CD4-positive, alpha-beta T cell (primary cell): ENCODE measurements at regions not wholly inside any gene's neighbourhood (a gene's known extent, or its start where the extent isn't known, plus 50 kb on each side); places are given as distances from the start of the nearest gene placed in this dataset.

Experiments used
- ATAC-seq: fragments of 200-7000 bp; cut with Tn5 transposase; one replicate; pipeline ENCODE4 v1.10.0; 2022; ENCODE audit warnings: mild to moderate bottlenecking; ENCODE audit not compliant: poor library complexity
- CTCF ChIA-PET: fragments of 350-600 bp; sonication (Branson Sonifier 250); formaldehyde crosslinking; loops from one replicate; lab custom pipeline; 2021; ENCODE audit warnings: antibody characterized with exemption, inconsistent platforms; lab: Charles Lee
- POLR2A ChIA-PET: fragments of 350-600 bp; sonication (Branson Sonifier 250); formaldehyde crosslinking; loops from one replicate; lab custom pipeline; 2021; ENCODE audit warnings: antibody characterized with exemption, inconsistent platforms; lab: Charles Lee
- DNase-seq, 14 experiments: peaks; one replicate each; pipeline ENCODE4 v3.0.0-alpha.2; 2013 to 2020; ENCODE audit warnings: mixed read lengths in 2 of 14
- H3K27ac ChIP-seq, 2 donors: one replicate each; pipeline versions ENCODE4 v1.5.1 to v1.7.0; 2013; ENCODE audit warnings: low read length in 2 of 2, low read depth in 1 of 2, mild to moderate bottlenecking in 1 of 2
- H3K27me3 ChIP-seq, 2 experiments: 1 replicate in 1 of 2; 2 replicates in 1 of 2; pipeline versions ENCODE4 v1.6.1 to v1.7.0; 2013; ENCODE audit warnings: low read length in 2 of 2, control low read depth in 1 of 2, mild to moderate bottlenecking in 1 of 2, moderate library complexity in 1 of 2; ENCODE audit not compliant: insufficient read depth in 2 of 2, control insufficient read depth in 1 of 2
- H3K36me3 ChIP-seq: one replicate; pipeline ENCODE4 v1.6.1; 2013; ENCODE audit warnings: low read length, control low read depth; ENCODE audit not compliant: insufficient read depth
- H3K4me1 ChIP-seq: one replicate; pipeline ENCODE4 v1.6.1; 2013; ENCODE audit warnings: low read length, control low read depth; ENCODE audit not compliant: insufficient read depth
- H3K4me3 ChIP-seq: one replicate; pipeline ENCODE4 v1.5.1; 2013; ENCODE audit warnings: mild to moderate bottlenecking, low read length, moderate library complexity
- H3K9me3 ChIP-seq, 2 experiments: 1 replicate in 1 of 2; 2 replicates in 1 of 2; pipeline versions ENCODE4 v1.6.1 to v1.7.0; 2013; ENCODE audit warnings: low read length in 2 of 2, mild to moderate bottlenecking in 2 of 2, control low read depth in 1 of 2, moderate library complexity in 1 of 2; ENCODE audit not compliant: control insufficient read depth in 1 of 2, insufficient read depth in 1 of 2
- H3K27ac Mint-ChIP-seq: one replicate; pipeline ENCODE4 v1.8.0; 2020; ENCODE audit warnings: mixed read lengths
- H3K27me3 Mint-ChIP-seq: one replicate; pipeline ENCODE4 v1.8.0; 2021; ENCODE audit warnings: mixed read lengths
- H3K36me3 Mint-ChIP-seq: one replicate; pipeline ENCODE4 v1.8.0; 2021; ENCODE audit warnings: low read depth, mixed read lengths
- H3K4me1 Mint-ChIP-seq: one replicate; pipeline ENCODE4 v1.8.0; 2021; ENCODE audit warnings: low read depth, mixed read lengths
- H3K4me3 Mint-ChIP-seq: one replicate; pipeline ENCODE4 v1.8.0; 2020; ENCODE audit warnings: mild to moderate bottlenecking, mixed read lengths
- H3K9me3 Mint-ChIP-seq: one replicate; pipeline ENCODE4 v1.8.0; 2020; ENCODE audit warnings: mixed read lengths
- CTCF ChIP-seq: fragments of 200-600 bp; IDR thresholded peaks from one replicate; pipeline ENCODE4 v1.8.0; 2022; ENCODE audit warnings: antibody characterized with exemption, mild to moderate bottlenecking
- intact Hi-C, 2 experiments: fragments of 100-400 bp; cut with DNase I in 1 of 2; cut with micrococcal nuclease in 1 of 2; formaldehyde crosslinking; loops; one replicate each; pipeline versions ENCODE4 v1.15.1 to v1.9.0; 2023 to 2025; cut with DNase I, micrococcal nuclease

- Histone ChIP-seq H3K4me3 (no peak overlapping the region), H3K36me3 (no peaks in the 10 kb centered on the region), H3K27me3 (no peaks in the 10 kb centered on the region), H3K9me3 (no peaks in the 10 kb centered on the region), H3K27ac (no peak overlapping the region), H3K4me1 (no peaks in the 10 kb centered on the region)
- H3K27ac Mint-ChIP-seq, result no peak overlapping the region
- no peaks in the 10 kb centered on the region for H3K4me1 Mint-ChIP-seq
- DNase-seq (no peak), ATAC-seq (no peak)
- CTCF ChIA-PET, result no interaction called here
- H3K4me3 Mint-ChIP-seq, result no peak overlapping the region
- no peaks in the 10 kb centered on the region for H3K36me3 Mint-ChIP-seq
- intact Hi-C loops, result no loop called here
- TF ChIP-seq CTCF, result no peak
- H3K27me3 Mint-ChIP-seq, result no peaks in the 10 kb centered on the region
- no peaks in the 10 kb centered on the region for H3K9me3 Mint-ChIP-seq
- POLR2A ChIA-PET, result no interaction called here
Measured at GRCh38 chr6:104404377-104404776, 455.3 kb downstream of the HACE1 start.

GRCh38 chr6:104402572-104402971 lies 457.1 kb downstream of the HACE1 start:
- Histone ChIP-seq H3K9me3 (no peaks in the 10 kb centered on the region), H3K27me3 (no peaks in the 10 kb centered on the region), H3K36me3 (no peaks in the 10 kb centered on the region), H3K4me3 (no peak overlapping the region), H3K4me1 (no peaks in the 10 kb centered on the region), H3K27ac (no peak overlapping the region)
- Mint-ChIP-seq H3K9me3 (no peaks in the 10 kb centered on the region), H3K36me3 (no peaks in the 10 kb centered on the region), H3K4me1 (no peaks in the 10 kb centered on the region), H3K27ac (no peak overlapping the region), H3K4me3 (no peak overlapping the region), H3K27me3 (no peaks in the 10 kb centered on the region)
- POLR2A ChIA-PET, result no interaction called here
- CTCF ChIA-PET, result no interaction called here
- no peak for DNase-seq
- TF ChIP-seq CTCF, result no peak
- no peak for ATAC-seq
- intact Hi-C loops, result no loop called here

- no peak for TF ChIP-seq CTCF
- Mint-ChIP-seq H3K4me1 (no peaks in the 10 kb centered on the region), H3K9me3 (no peaks in the 10 kb centered on the region), H3K4me3 (no peak overlapping the region), H3K27me3 (no peaks in the 10 kb centered on the region), H3K36me3 (no peaks in the 10 kb centered on the region), H3K27ac (no peak overlapping the region)
- no peaks in the 10 kb centered on the region for H3K9me3 ChIP-seq
- CTCF ChIA-PET, result no interaction called here
- intact Hi-C loops, result no loop called here
- DNase-seq (no peak), ATAC-seq (no peak)
- H3K27ac ChIP-seq, result no peak overlapping the region
- no peaks in the 10 kb centered on the region for H3K4me1 ChIP-seq
- no peaks in the 10 kb centered on the region for H3K27me3 ChIP-seq
- POLR2A ChIA-PET, result no interaction called here
- H3K4me3 ChIP-seq, result no peak overlapping the region
- H3K36me3 ChIP-seq, result no peaks in the 10 kb centered on the region
Measured at GRCh38 chr6:104401926-104402325, 457.8 kb downstream of the HACE1 start.
